ENCODE measurements at regions not wholly inside any gene's neighbourhood (a gene's known extent, or its start where the extent isn't known, plus 50 kb on each side); places are given as distances from the start of the nearest gene placed in this dataset.

DNA sequence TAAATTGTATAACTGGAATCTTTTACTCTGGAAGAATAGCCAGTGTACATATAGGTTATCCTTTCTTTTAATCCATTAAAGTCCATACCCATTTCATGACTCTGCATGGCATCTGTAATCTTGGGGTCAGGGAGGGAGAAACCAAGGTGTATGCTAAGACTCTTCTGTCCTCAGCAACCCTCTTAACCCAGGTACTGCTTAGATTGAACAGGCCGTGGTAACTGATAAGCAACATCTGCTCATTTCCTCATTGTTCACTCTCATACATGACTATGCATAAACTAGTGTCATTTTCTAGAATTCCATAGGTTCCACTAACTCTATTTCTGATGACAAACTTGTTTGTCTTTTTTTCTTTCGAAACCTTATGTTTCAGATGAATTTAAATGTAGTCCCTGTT is 69.3 kb upstream of the IFNE start:
- TF ChIP-seq, protein P1, sequence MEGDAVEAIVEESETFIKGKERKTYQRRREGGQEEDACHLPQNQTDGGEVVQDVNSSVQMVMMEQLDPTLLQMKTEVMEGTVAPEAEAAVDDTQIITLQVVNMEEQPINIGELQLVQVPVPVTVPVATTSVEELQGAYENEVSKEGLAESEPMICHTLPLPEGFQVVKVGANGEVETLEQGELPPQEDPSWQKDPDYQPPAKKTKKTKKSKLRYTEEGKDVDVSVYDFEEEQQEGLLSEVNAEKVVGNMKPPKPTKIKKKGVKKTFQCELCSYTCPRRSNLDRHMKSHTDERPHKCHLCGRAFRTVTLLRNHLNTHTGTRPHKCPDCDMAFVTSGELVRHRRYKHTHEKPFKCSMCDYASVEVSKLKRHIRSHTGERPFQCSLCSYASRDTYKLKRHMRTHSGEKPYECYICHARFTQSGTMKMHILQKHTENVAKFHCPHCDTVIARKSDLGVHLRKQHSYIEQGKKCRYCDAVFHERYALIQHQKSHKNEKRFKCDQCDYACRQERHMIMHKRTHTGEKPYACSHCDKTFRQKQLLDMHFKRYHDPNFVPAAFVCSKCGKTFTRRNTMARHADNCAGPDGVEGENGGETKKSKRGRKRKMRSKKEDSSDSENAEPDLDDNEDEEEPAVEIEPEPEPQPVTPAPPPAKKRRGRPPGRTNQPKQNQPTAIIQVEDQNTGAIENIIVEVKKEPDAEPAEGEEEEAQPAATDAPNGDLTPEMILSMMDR (IDR thresholded peaks at IDR 0.05 in 8 of 11, conservative IDR thresholded peaks at IDR 0.05 in 3 of 11) = no peak
- TF ChIP-seq POLR2A (IDR thresholded peaks at IDR 0.05) = no peak
